ENCODE measurements at regions not wholly inside any gene's neighbourhood (a gene's known extent, or its start where the extent isn't known, plus 50 kb on each side); places are given as distances from the start of the nearest gene placed in this dataset.

GRCh38 chr1:10890491-10891071 is 94.1 kb upstream of the CASZ1 start:
- TF ChIP-seq, protein P1, sequence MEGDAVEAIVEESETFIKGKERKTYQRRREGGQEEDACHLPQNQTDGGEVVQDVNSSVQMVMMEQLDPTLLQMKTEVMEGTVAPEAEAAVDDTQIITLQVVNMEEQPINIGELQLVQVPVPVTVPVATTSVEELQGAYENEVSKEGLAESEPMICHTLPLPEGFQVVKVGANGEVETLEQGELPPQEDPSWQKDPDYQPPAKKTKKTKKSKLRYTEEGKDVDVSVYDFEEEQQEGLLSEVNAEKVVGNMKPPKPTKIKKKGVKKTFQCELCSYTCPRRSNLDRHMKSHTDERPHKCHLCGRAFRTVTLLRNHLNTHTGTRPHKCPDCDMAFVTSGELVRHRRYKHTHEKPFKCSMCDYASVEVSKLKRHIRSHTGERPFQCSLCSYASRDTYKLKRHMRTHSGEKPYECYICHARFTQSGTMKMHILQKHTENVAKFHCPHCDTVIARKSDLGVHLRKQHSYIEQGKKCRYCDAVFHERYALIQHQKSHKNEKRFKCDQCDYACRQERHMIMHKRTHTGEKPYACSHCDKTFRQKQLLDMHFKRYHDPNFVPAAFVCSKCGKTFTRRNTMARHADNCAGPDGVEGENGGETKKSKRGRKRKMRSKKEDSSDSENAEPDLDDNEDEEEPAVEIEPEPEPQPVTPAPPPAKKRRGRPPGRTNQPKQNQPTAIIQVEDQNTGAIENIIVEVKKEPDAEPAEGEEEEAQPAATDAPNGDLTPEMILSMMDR (IDR thresholded peaks at IDR 0.05) = no peak
- TF ChIP-seq POLR2A (IDR thresholded peaks at IDR 0.05) = no peak

Measured in esophagus squamous epithelium (tissue), 4 donors.